C4-2B (cell line): ENCODE measurements at regions not wholly inside any gene's neighbourhood (a gene's known extent, or its start where the extent isn't known, plus 50 kb on each side); places are given as distances from the start of the nearest gene placed in this dataset.
"Not testable (repeated sequence)": the region's sequence is repeated elsewhere in the genome, so short reads cannot be mapped to it uniquely, and the experiment has no call there.

Experiments used
- H3K27ac ChIP-seq: fragments of 450-650 bp; 2 replicates; pipeline ENCODE4 v1.5.1; 2017
- CTCF ChIP-seq: fragments of 450-650 bp; conservative IDR thresholded peaks from 2 replicates; pipeline ENCODE4 v1.5.1; 2017; ENCODE audit warnings: mild to moderate bottlenecking
- ZFX ChIP-seq: fragments of 450-650 bp; IDR thresholded peaks from 2 replicates; pipeline ENCODE4 v1.6.1; 2017

- TF ChIP-seq CTCF (no peak), ZFX (no peak)
- no peak overlapping the region for H3K27ac ChIP-seq
Measured at GRCh38 chr20:26154224-26154623, 457.6 kb upstream of the ZNF337 start.

GRCh38 chr20:26135325-26136110 is 438.9 kb upstream of the ZNF337 start:
- no peak for TF ChIP-seq CTCF
- TF ChIP-seq ZFX: no peak
- no peak overlapping the region for H3K27ac ChIP-seq

GRCh38 chr20:26134606-26135005 is 438.0 kb upstream of the ZNF337 start:
- H3K27ac ChIP-seq: no peak overlapping the region
- TF ChIP-seq ZFX (no peak), CTCF (no peak)

GRCh38 chr20:26133794-26134193 is 437.1 kb upstream of the ZNF337 start:
- not testable (repeated sequence) for H3K27ac ChIP-seq

GRCh38 chr20:26120920-26121319 is 424.3 kb upstream of the ZNF337 start:
- not testable (repeated sequence) for H3K27ac ChIP-seq

GRCh38 chr20:26094498-26094897 is 397.8 kb upstream of the ZNF337 start:
- not testable (repeated sequence) for H3K27ac ChIP-seq

- H3K27ac ChIP-seq: not testable (repeated sequence)
Measured at GRCh38 chr20:26091921-26092320, 395.3 kb upstream of the ZNF337 start.

GRCh38 chr20:26086195-26086594 is 389.5 kb upstream of the ZNF337 start:
- H3K27ac ChIP-seq: not testable (repeated sequence)

- not testable (repeated sequence) for H3K27ac ChIP-seq
Measured at GRCh38 chr20:26073972-26074371, 377.3 kb upstream of the ZNF337 start.

GRCh38 chr20:26059324-26059723 is 362.7 kb upstream of the ZNF337 start:
- H3K27ac ChIP-seq: not testable (repeated sequence)

GRCh38 chr20:26058446-26058845 is 361.8 kb upstream of the ZNF337 start:
- not testable (repeated sequence) for H3K27ac ChIP-seq

GRCh38 chr20:26057135-26057752 is 360.6 kb upstream of the ZNF337 start:
- not testable (repeated sequence) for H3K27ac ChIP-seq

- not testable (repeated sequence) for H3K27ac ChIP-seq
Measured at GRCh38 chr20:26025792-26026191, 329.1 kb upstream of the ZNF337 start.

GRCh38 chr20:26010942-26011276 is 314.3 kb upstream of the ZNF337 start:
- not testable (repeated sequence) for H3K27ac ChIP-seq

- H3K27ac ChIP-seq: not testable (repeated sequence)
Measured at GRCh38 chr20:26010224-26010941, 313.7 kb upstream of the ZNF337 start.

- not testable (repeated sequence) for H3K27ac ChIP-seq
Measured at GRCh38 chr20:26009402-26010223, 313.0 kb upstream of the ZNF337 start.

- H3K27ac ChIP-seq: not testable (repeated sequence)
Measured at GRCh38 chr20:26008026-26008425, 311.4 kb upstream of the ZNF337 start.
